Retinal pigment epithelial cell (primary cell): ENCODE measurements at regions not wholly inside any gene's neighbourhood (a gene's known extent, or its start where the extent isn't known, plus 50 kb on each side); places are given as distances from the start of the nearest gene placed in this dataset.
A peak's percentile ranks its signal among the peaks of the same experiment; 100 is the strongest.

Experiments
- DNase-seq: peaks from one replicate; pipeline ENCODE4 v3.0.0-alpha.2; 2010; ENCODE audit warnings: low read depth
- H3K4me3 ChIP-seq: 2 replicates; pipeline ENCODE4 v1.5.1; 2011; ENCODE audit warnings: mild to moderate bottlenecking, low read length, control low read depth, moderate library complexity
- TF ChIP-seq, protein P1 (sequence below): conservative IDR thresholded peaks from 2 replicates; pipeline ENCODE4 v1.5.1; 2011; ENCODE audit warnings: low read depth, low read length, control low read depth, inconsistent platforms

DNA sequence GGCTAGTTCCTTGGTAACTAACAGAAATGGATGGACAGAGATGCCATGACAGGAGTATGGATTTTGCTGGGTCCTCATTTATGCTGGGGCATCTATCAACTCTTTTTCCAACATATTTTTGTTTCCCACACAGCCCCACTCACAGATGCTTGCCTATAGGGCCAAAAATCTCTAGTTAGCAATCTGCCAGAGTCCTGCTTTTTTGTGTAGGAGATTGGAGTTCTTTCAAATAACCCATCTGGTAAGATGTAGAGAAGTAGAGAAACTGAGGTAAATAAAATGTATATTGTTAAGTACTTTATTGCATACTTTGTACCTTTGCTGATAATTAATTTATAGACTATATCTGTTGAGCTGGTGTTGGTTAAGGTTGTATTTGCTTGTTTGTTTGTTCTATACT is 456.5 kb upstream of the GOLIM4 start:
- TF ChIP-seq, protein P1, sequence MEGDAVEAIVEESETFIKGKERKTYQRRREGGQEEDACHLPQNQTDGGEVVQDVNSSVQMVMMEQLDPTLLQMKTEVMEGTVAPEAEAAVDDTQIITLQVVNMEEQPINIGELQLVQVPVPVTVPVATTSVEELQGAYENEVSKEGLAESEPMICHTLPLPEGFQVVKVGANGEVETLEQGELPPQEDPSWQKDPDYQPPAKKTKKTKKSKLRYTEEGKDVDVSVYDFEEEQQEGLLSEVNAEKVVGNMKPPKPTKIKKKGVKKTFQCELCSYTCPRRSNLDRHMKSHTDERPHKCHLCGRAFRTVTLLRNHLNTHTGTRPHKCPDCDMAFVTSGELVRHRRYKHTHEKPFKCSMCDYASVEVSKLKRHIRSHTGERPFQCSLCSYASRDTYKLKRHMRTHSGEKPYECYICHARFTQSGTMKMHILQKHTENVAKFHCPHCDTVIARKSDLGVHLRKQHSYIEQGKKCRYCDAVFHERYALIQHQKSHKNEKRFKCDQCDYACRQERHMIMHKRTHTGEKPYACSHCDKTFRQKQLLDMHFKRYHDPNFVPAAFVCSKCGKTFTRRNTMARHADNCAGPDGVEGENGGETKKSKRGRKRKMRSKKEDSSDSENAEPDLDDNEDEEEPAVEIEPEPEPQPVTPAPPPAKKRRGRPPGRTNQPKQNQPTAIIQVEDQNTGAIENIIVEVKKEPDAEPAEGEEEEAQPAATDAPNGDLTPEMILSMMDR: no peak
- no peak for DNase-seq
- H3K4me3 ChIP-seq: no peak overlapping the region

DNA sequence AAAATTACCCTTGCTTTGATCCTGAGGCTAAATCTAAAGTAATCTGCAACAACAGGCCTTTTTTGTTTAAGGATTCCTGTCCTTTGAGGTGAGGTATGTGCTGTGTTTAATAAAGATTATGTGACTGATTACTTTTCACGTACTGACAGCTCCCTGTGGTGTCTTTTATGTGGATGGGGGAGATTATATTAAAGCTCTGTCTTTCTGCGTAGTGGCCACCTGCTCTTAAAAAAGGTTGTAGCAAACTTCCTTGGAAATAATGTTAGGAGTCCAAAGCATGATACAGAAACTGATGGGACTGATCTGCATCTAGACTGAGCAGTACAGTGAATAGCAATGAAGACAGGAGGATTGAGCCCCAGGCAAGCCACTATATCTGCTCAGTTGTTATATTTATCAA is 453.0 kb upstream of the GOLIM4 start:
- DNase-seq: no peak
- TF ChIP-seq, protein P1: no peak
- no peak overlapping the region for H3K4me3 ChIP-seq

DNA sequence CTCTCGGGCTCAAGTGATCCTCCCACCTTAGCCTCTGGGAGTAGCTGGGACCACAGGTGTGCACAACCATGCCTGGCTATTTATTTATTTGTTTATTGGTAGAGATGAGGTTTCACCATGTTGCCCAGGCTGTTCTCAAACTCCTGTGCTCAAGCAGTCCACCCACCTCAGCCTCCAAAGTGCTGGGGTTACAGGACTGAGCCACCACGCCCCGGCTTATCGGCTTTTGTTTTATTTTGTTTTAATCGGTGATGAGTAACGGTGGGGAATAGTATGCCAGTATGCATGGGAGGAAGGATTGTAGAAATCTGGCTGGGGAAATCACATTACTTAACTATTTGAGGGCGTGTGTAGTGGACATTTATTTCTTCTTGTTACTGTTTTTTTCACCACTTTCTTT is 451.0 kb upstream of the GOLIM4 start:
- no peak for DNase-seq
- no peak overlapping the region for H3K4me3 ChIP-seq
- TF ChIP-seq, protein P1: no peak

DNA sequence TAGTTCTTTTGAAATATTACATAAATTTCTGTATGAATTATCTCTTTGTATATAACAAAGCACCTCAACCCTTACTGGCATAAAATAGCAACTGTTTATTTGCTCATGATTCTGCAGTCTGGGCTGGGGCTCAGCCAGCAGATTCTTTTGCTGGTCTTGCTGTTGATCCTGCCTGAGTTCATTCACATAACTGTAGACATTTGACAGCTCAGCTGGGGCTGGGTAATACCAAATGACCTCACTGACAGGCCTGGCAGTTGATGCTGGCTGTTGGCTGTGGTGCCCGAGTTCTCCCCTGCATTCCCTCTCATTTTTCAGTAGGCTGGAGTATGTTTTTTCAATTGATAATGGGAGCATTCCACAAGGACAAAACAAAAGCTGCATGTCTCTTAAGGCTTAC is 449.9 kb upstream of the GOLIM4 start:
- DNase-seq: peak; percentile 88
- no peak overlapping the region for H3K4me3 ChIP-seq
- TF ChIP-seq, protein P1: no peak

DNA sequence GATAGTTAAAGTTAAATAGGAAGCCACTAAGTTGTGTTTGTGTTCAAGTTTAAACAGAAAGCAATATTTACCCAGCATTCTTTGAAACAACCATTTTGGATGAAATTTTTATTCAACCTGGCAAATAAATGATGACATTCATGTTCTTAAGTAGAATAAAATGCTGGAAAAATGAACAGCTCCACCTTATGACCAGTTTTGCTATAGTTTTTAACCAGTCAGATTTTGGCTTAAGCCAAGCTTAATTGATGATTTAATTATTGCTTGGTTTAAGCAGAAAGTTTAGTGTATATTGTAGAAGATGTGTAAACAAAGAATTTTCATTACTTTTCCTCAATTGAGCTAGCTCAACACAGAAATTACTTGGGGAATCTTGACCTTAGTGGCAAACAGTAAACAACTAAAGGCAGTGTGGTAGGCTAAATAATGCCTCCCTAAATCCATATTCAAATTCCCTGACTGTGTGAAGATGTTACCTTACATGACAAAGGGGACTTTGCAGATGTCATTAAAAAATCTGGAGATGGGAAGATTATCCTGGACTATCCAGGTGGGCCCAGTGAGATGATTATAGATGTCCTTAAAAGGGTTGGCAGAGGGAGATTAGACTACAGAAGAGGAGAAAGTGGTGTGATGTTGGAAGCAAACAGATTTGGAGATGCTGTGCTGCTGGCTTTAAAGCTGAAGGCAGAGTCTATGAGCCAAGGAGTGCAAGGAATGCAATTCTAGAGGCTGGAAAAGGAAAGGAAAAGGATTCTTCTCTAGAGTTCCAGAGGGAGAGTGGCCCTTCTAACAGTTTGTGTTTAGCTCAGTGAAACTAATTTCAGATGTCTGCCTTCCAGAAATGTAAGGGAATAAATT is 448.6 kb upstream of the GOLIM4 start:
- TF ChIP-seq, protein P1: peak; percentile 38
- no peak for DNase-seq
- no peak overlapping the region for H3K4me3 ChIP-seq

DNA sequence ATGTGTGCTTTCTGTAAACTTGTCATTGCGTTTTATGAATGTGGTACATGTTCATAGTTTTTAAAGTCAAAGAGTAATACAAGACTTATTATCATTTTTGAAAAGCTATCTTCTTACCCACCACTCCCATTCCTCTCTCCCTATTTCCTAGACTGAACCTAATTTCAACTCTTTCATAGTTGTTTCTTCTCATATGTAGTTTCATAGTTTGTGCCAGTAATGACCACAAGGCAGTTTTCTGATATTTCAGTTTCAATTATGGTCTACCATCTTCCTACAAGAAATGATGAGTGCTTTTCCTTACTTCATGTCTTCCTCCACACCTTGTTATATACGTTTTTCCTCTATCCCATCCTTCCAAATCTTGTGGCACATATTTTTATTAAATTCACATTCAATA is 445.0 kb upstream of the GOLIM4 start:
- DNase-seq: no peak
- H3K4me3 ChIP-seq: no peak overlapping the region
- TF ChIP-seq, protein P1: no peak

DNA sequence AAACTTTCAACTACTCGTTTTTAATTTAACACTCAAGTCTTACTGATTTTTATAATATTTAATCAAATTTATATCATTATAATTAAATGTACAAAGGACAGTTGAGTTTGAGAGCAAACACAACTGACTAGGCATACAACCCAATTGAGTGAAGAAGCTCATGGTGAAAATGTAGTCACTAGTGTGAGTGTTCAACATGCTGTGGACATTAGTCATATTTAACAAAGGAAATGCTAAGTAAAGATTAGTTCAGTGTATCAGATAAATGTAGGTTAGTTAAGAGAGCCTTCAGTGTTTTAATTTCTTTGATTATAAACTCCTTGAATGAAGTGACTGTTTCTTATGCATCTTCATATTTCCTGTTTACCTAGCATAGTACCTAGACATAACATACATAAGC is 444.2 kb upstream of the GOLIM4 start:
- no peak overlapping the region for H3K4me3 ChIP-seq
- TF ChIP-seq, protein P1: no peak
- DNase-seq: no peak
